Esophagus mucosa (tissue), 1 donor: ENCODE measurements at regions not wholly inside any gene's neighbourhood (a gene's known extent, or its start where the extent isn't known, plus 50 kb on each side); places are given as distances from the start of the nearest gene placed in this dataset.
"Not testable (repeated sequence)": the region's sequence is repeated elsewhere in the genome, so short reads cannot be mapped to it uniquely, and the experiment has no call there.

Experiments used
- ATAC-seq: fragments of 200-7000 bp; cut with Tn5 transposase; one replicate; pipeline ENCODE4 v1.9.1; 2020
- donor health status: DM: yes; HTN: yes; CAD: no.

DNA sequence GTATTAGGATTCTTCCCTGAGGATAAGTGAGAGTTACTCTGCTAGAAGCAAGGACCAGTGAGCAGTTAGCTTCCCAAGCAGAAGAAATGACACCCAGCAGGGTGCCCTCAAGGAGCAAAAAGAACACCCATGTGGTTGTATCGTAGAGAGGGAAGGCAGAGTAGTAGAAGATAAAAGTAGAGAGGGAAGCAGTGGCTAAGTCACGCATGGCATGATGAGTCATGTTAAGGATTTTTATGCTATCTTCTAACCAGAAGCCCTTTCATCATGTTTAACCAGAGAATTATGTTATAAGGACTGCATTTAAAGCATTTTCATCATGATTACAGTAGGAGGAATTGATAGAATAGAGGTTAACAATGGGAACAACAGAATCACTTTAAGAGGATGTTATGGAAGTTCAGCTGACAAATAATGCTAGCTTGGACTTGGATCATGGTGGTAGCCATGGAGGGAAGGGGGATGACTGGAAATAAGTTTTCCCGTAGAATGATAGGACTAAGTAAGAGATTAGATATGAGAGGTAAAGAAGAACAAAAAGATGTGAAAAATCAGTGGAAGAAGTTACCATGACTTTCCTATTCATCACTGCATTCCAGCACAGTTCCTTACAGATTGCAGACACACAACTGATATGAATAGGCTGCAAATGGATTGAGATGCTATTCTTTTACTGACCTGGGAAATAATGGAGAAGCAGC lies 383.5 kb upstream of the INTU start:
- no peak for ATAC-seq

- ATAC-seq, result no peak
Measured at GRCh38 chr4:127249767-127250108, 383.0 kb upstream of the INTU start.

DNA sequence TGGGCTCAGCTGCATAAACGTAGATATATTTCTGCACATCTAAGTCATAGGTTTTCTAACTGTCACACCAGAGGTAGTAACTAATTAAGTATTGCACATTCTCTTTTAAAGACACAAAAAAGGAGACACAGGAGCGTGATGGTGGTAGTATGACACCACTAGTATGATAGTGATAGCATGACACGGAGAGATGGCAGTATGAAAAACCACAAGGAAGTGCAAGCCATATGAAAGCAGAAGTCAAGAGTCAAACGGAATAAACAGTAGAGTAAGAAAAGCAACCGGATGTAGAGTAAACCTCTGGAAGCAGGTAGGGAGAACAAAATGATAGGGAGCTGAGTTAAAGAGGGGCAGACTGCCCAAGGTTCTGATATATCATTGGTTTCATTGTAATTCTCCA lies 382.2 kb upstream of the INTU start:
- ATAC-seq, result no peak

DNA sequence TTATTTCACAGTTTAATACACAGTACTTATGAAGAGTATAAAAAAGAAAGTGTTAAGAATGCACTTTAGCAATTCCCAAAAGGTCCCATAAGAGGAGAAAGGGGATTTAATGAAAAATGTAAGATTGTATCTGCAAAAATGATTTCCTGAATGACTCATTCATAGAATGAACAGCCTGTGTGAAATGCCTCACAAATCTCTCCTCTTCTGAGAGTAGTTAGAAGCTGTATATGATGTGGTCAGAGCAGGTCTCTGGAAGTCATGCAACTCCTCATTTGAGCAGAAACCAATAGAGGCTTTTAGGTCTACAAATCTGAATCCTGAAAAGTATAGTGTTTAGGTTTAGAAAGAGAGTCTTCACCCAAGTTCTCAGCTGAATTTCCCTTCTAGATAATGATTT lies 381.3 kb upstream of the INTU start:
- no peak for ATAC-seq

DNA sequence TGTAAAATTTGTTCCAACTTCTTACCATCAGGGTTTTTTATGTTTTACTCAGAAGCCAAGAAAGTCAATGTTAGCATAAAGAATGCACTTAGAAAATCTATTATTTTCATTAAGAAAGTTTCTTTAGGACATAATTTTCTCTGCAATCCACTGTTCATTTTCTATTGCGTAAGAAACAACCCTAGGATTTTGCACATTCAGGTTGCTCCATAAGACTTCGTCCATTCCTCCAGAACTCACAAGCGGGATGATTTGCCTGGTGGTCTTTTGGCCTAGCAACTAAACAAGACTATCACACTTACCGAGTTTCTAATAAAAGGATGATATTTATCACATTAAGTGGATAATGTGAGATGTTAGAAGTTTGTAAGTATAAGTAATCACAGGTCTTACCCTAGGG lies 376.3 kb upstream of the INTU start:
- no peak for ATAC-seq

DNA sequence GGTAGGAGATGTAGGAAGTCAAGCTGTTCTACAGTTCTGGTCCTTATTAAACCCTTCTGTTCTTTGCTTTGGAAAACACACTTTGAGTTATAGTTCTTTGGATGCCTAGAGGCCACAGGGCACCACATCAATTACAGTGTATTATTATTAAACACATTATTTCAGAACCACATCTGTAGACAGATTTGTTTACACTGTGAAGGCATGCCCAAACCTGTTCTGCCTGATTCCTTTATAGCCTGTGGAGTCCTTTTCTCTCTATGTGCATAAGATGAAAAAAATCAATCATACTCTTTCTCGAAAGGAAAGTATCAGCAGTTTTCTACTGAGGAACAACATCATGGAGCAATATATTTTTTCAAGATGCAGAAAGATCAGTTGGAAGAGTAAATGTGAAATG lies 371.3 kb upstream of the INTU start:
- no peak for ATAC-seq

DNA sequence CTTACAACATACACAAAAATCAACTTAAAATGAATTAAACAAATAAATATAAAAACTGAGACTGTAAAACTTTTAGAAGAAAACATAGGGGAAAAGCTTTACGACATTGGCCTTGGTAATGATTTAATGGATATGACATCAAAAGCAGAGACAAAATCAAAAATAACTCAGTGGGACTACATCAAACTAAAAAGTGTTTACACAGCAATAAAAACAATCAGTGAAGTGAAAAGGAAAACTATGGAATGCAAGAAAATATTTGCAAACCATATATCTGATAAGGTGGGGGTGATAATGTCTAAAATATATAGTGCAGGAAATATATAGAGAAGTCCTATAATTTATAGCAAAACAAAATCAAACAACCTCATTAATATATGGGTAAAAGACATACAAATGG lies 364.4 kb upstream of the INTU start:
- no peak for ATAC-seq

- ATAC-seq, result not testable (repeated sequence)
Measured at GRCh38 chr4:127277023-127277422, 355.7 kb upstream of the INTU start.

GRCh38 chr4:127284236-127284635 lies 348.5 kb upstream of the INTU start:
- ATAC-seq, result no peak

DNA sequence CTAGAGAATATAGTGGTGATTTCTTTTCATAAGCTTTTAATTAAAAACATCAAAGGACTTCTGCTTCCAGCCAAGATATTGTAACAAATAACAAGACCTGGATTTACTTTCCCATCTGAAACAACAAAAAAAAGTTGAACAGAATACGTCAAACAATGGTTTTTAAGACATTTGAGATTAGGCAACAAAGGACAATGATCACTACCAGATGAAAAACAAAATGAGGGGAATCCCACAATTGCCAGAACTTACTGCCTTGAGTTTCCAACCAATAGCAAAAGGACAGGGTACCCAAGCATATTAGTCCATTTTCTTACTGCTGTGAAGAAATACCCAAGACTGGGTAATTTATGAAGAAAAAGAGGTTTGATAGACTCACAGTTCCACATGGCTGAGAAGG lies 341.4 kb upstream of the INTU start:
- no peak for ATAC-seq

- no peak for ATAC-seq
Measured at GRCh38 chr4:127293496-127293895, 339.3 kb upstream of the INTU start.

DNA sequence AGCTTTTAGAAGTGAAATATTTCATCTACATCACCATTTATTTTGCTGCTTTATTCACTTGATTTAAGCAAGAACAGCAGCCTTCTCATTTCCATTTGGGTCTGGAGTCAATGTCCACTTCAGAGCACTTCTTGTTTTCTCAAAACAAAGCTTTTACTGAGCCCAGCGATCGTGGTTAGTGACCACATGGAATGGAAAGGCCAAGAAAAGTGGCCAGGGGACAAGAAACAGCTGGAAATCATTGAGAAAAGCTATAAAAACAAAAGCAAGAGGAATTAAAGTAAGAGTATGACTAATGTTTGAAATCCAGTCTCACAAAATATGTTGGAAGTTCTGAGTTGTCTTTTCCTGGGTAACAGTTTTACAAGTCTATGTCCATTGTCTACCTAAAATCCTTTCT lies 328.4 kb upstream of the INTU start:
- ATAC-seq, result no peak

- no peak for ATAC-seq
Measured at GRCh38 chr4:127307996-127308395, 324.8 kb upstream of the INTU start.

DNA sequence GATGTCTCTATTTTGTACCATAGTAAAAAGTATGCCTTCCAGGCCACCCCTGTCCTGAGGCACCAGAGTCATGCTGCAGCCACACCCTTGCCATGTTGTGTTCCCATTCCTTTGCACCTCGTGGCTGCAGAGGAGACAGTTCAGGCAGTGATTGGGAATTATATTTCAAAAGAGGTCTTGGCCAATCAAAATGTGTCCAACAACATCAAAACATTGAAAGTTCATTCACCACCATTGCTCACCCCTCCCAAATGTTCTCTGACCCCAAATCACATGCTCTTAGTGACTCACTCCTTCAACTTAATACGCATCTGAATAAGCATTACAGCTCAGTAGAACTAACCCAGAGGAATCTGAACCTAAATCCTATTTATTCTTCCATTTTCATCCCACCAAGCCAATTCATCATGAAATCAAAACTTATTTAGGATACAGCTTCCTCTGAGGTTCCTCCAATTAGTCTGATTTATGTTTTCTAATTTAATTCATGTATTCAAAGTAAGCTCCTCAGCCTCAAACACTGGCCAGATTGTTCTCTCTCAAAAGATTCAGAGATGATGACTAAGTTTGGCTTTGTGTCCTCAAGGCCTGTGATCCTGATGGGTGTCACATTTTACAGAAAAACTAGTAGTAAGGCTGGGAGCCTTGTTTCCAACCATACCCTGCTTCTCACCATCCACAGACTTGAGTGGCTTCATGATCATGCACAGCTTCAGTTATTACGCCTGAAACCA lies 323.2 kb upstream of the INTU start:
- no peak for ATAC-seq

DNA sequence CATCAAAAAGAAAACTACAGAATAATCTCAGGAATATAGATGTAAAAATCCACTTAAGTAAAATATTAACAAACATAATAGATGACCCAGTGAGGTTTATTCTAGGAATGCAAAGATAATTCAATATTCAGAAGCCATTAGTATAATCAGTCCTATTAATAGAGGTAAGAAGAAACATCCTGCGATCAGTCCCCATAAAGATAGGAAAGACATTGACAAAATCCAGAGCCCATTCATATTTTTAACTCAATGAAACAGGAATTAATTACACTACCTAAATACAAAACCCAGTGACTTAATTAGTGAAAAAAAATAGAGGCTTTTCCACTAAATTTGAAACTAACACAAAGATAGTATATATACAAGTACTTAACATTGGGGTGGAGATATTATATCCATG lies 321.4 kb upstream of the INTU start:
- ATAC-seq, result no peak

GRCh38 chr4:127311924-127312323 lies 320.8 kb upstream of the INTU start:
- no peak for ATAC-seq

GRCh38 chr4:127313767-127314166 lies 319.0 kb upstream of the INTU start:
- no peak for ATAC-seq

DNA sequence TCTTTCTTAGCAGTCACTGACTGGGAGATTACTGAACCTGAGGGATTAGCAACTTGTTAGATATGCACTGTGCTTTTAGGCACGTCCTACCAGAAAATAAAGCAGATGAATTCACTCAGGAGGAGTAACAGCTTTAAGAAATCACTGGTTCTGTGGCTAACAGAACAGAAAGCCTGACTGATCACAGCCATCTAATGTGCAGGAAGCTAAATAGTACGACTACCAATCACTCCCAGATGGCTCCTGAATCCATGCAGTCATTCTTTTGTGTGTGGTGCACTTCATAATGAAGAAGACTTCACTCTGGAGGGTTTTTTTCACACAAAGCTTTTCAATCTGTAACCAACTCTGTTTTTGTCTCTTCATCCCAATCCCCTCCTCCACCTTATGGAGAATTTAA lies 305.3 kb upstream of the INTU start:
- no peak for ATAC-seq

GRCh38 chr4:127335073-127335620 lies 297.6 kb upstream of the INTU start:
- ATAC-seq, result no peak

- ATAC-seq, result no peak
Measured at GRCh38 chr4:127335732-127336131, 297.0 kb upstream of the INTU start.

DNA sequence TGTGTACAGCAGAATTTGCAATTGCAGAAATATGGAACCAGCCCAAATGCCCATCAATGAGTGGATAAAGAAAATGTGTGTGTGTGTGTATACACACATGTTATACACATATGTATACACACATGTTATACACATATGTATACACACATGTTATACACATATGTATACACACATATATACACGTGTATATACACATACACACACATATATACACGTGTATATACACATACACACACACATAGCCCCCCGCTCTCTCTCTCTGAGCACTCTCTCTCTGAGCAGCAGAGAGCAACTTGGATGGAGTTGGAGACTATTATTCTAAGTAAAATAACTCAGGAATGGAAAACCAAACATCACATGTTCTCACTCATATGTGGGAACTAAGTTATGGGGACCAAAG lies 289.6 kb upstream of the INTU start:
- ATAC-seq, result not testable (repeated sequence)

DNA sequence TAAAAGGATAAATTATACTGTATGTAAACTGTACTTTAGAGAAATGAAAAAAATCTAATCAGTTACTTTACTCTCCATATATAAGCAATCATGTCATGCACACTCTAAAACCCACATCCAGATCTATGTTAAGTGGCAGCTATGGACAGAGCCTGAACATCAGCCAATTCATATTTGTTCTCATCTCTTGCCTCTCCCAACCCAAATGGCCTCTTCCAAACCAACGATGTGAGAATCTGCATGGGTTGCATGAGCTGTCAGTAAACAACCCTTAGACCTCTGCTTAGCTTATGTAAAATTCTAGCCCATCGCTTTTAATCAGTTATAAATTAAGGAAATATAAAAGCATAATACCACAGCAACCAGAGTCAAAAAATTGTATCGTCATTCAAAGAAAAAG lies 288.7 kb upstream of the INTU start:
- no peak for ATAC-seq

DNA sequence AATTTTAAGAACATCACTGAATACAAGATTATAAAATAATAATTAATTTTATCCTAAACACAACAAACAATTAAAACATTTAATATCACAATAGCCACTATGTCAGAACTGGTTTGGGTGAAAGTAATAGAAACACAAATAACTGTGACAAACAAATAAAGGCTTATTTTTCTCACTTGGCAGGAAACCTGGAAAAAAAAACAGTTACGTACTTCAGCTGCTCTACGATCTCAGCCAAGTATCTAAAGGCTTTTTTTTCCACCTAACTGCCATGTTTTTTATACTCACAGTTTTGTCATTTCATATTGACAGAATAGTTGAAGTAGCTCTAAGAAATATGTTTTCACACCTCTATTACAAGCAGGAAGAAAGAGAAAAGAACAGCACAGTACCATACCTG lies 284.8 kb upstream of the INTU start:
- ATAC-seq, result no peak
